Ammon's horn (tissue), 1 donor: ENCODE measurements at regions not wholly inside any gene's neighbourhood (a gene's known extent, or its start where the extent isn't known, plus 50 kb on each side); places are given as distances from the start of the nearest gene placed in this dataset.
"Not testable (repeated sequence)": the region's sequence is repeated elsewhere in the genome, so short reads cannot be mapped to it uniquely, and the experiment has no call there.

ENCODE experiments used
- DNase-seq: peaks from one replicate; pipeline ENCODE4 v3.0.0-alpha.2; 2016; ENCODE audit warnings: low spot score

DNA sequence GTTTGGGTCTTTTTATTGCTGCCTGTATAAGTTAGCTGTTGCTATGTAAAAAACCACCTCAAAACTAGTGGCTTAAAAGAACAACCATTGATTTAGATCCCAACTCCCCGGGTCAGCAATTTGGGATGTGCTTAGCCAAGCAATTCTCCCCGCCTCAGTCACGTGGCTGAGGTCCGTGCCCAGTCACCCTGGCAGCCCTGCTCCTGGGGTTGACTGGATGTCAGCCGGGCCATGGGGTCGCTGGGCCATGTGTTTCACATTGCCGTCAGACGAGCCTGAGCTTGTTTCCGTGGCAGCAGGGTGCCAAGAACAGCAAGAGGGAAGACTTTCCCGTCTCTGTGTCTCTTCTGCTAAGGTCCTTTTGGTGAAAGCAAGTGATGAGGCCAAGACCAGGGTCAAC, 345.7 kb upstream of the FAT1 start:
- DNase-seq, result no peak

DNA sequence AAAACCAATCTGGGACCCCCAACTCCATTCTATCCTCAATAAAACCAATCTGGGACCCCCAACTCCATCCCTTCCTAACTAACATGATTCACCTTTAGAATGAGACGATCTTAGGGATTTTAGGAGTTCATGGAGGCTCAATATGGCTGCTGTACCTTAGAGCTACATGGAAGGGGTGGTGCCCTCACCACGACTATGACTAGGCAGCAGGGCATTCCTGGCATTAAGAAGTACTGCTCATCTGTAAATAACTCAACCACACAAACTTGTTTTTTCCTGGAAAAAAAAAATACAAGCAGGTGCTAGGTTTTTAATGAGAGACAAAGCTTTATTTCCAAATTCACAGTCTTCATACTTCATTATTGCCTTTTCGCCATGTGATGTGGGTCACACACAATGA, 346.5 kb upstream of the FAT1 start:
- DNase-seq, result no peak

DNA sequence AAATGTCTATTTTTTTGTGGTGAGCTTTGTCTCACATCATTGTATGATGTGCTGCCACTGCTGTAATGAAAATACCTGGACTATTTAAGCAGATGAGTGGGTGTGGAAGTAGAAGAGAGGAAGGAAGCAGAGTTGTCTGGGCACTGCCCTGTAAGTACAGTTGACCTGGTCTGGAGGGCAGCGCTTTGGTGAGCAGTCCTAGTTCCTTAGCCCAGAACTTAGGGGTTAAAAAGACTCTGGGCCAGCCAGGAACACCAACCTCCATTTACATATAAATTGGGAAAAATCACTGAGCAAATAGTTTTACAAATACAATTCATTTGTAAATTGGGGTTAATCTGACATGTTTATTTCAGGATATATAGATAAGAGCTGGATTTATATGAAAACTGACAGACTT, 347.1 kb upstream of the FAT1 start:
- no peak for DNase-seq

DNA sequence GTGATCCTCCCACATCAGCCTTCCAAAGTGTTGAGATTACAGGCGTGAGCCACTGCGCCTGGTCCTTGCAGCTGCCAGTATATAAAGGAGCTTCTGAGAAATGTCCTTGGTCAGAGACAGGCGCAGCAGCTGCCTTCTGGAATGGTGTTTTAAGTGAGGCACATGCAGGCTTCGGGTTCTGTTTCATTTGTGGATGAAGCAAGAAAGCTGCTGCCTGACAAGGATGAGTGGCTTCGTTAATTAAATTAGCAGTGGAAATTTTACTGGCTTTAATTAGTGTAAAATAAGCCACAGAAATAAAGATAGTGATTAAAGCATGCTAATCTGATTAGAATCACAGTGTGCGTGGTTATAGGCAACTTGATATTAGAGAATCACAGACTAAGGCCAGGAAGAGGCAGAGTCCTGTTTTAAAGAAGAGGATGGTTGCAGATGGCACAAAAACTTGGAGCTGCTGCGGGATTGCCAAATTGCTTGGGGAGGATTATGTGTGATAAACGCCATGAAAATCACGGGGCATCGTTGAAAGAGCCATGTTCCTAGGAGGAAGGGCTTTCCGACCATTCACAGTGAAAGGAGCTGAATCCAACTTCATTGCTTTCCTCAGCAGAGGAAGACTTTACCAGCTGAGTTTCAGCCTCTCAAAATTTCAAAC, 348.4 kb upstream of the FAT1 start:
- no peak for DNase-seq

DNA sequence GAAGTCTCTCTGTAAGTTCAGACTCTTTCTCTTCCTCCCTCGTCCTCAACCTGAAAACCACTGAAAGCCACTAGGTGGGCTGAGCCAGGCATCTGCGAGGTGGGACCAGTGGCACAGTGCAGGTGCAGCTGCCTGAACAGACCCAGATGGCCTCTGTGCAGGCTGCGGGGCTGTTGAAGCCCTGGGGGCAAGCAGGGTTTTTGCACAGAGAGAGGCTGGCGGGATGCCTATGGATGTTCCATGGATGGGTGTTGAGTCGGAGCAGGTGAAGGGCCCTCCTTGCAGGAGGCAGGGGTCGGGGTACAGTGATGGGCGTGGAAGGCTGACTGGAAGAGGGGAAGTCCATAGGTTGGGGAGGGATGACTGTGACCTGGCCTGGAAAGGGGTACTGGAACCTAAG, 350.2 kb upstream of the FAT1 start:
- DNase-seq, result no peak

DNA sequence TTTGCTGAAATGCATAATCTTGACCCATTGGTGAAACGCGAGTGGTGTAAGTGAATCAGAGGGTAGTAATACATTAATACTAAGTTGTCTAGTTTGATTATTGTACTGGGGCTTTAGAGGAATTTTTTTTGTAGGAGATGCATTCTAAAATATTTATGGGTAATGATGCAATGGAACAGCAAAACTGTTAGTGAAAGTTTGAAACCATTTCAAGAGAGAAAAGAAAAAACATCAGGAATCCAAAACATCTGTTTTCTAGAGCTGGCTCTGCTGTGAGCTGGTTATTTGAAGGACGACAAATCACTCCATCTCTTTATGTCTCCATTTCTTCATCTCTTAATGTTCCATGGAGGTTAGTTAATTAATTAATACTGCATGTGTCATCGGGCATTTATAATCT, 351.9 kb upstream of the FAT1 start:
- DNase-seq, result no peak

DNA sequence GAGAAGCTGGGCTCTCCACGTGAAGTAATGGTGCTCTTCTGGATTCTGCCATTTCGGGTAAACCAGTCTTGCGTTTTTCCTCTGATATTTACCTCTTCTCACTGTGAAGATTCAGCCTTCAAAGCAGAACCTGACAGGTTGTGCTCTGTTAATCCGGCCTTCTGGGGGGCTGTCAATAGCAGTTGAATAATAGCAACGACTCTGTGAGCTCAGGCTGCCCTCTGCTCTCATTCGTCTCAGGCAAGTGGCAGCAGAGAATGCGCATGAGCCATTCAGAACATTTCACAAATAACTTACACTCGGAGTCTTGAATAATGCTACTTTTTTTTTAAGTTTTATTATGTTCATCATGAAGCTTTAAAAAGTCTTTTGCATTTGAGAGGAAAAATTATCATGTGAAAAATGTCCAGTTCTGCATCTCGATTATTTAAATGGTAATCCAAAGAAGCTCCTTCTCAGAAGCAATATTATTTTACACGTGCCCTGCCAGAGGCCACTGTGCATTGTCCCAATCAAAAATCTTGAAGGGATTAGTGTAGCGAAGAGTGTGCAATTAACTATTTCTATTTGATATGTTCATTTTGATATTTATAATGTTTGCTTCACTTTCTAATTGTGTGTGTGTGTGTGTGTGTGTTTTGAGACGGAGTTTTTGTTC, 354.2 kb upstream of the FAT1 start:
- no peak for DNase-seq

DNA sequence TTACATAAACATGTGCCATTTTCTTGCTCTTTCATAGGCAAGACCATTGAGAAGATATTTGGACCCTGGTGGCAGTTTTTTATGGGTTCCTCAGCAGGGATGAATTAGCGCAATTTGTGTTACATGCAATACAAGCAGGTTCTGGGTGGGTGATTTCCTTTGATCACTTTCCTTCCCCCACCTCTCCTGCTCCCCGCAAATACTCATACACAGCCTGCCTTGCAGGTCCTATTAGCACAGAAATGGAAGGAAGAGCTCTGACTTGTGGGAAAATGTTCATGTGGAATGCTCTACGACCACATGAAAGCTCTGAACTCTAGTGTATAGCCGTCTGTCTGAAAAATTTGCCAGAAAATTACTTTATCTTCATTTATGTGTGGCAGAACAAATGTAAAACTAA, 361.0 kb upstream of the FAT1 start:
- DNase-seq, result no peak

DNA sequence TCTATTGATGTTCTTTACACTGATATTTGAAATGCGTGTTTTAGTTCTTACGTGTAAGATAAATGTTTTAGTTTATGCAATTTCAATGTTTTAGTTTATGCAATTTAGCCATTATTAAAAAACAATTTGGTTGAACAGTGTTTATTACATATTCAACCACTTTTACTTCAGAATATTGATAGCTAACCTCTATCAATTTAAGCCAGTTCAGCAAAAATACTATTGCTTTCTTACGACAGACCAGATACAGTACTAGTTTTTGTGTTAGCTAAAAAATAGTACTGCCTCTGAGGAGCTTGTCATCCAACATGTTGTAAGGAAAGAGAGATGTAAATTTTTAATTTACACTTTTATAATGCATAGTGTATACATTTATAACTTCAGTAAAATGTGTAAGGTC, 361.7 kb upstream of the FAT1 start:
- DNase-seq, result no peak

DNA sequence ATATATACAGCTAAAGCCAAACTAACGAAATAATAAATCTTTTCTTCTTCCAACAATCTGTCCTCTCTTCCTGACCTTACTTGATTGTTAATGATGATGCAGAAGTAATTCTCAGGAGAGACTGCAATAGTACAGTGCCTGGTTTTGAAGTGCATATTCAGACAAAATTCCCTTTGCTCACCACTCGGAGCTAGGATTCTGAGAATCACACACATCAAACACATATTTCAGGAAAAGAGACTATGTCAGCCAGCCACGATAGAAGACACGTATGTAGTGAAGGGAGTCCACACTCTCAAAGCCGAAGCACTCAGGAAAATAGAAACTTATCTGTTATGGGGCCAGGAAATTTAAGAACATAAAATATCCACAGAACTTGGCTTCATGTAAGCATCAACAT, 362.5 kb upstream of the FAT1 start:
- DNase-seq, result no peak

DNA sequence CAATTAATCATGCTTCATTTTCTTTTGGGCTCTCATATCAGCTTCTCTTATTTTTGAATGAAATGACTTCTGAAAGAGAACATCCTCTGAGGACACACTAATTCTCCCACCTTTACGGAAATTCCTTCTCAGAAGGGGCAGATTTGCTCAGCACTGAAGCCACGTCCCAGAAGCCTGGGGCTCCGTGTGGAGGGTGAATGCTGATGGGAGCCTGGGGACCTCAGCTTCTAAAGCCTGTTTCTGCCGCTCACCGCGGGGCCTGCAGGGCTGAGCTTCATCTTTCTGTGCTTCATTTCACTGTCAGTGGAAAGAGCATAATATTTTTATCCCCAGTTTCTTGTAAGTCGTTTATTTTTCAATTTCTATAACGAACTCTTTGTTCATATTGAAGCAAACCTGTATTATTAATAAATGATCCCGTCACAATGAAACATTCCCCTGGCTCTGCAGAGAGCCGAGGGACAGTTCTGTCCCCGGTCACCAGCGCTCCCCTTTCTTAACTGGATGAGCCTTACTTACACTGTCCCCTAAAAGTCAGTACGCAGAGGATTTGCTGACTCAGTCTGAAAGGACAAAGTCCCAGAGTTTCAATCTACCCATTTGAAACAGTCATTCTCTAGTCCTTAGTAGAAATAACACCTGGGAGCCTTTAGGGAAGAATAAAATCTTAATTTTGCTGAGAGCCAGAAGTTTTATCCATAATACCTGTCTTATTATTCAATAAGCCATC, 364.6 kb upstream of the FAT1 start:
- DNase-seq, result no peak

DNA sequence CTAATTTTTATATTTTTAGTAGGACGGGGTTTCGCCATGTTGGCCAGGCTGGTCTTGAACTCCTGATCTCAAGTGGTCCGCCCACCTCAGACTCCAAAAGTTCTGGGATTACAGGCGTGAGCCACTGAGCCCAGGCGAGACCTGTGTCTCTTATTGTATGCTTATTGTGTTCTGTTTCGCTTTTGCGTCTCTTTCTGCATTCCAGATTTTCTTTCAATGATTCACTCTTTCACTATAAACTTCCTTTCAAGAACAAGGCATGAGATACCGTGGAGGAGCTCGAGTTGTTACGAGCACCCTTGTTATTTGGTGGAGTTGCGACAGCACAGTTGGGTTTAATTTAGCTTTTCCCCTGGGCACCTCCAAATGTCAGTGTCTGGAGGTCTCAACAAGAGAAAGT, 366.7 kb upstream of the FAT1 start:
- no peak for DNase-seq

DNA sequence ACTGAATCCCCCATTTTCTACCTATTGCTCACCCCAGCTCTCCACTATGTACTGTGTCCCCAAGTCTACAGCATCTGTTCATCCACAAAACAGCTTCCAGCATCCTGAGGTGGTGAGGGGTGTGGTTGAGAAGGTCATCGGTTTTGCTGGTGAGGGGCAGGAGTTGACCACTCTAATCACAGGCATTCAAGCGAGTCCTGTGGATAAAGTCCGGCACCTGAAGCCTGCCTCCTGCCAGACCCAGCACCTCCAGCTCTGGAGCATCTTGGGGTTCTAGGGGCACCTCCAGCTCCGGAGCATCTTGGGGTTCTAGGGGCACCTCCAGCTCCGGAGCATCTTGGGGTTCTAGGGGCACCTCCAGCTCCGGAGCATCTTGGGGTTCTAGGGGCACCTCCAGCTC, 367.2 kb upstream of the FAT1 start:
- not testable (repeated sequence) for DNase-seq

DNA sequence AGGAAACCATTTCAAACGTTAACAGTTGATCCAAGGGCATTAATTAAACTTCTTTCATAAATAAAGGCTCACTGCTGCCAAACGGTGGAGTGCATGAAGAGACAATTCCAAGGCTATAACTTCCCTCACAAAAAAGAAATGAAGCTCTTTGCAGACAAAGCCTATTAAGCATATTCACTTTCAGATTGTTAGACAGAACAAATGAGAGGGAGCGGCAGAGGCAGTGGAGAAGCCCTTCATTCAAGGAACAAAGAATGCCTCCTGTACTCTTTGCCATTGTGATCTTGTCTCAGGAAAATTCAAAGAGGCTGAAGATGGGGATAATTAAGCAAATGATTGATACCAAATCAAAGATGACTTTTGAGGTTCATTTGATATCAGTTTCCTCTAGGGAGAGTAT, 370.5 kb upstream of the FAT1 start:
- no peak for DNase-seq

DNA sequence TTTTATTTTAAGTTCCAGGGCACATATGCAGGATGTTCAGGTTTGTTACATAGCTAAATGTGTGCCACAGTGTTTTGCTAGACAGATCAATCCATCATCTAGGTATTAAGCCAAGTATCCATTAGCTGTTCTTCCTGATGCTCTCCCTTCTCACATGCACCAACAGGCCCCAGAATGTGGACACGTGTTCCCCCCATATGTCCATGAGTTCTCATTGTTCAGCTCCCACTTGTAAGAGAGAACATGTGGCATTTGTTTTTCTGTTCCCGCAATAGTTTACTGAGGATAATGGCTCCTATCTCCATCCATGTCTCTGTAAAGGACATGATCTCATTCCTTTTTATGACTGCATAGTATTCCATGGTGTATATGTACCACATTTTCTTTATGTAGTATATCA, 374.8 kb upstream of the FAT1 start:
- DNase-seq, result no peak

DNA sequence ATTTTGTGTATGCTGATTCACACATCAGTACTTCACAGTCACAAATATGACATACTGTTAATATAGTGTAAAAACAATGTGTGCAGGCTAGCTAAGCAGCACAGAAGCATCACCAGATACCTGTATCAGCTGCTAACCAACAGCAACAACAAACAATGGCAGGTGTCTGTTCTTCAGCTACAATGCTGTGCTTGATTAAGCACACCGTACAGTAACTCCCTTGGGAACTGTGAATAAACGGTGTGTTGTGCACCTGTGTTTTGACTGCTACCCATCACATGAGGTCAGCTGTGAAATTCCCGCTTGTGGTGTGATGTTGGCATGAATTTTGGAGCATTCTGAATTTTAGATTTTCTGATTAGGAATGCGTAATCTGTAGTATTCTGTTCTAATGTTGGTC, 379.7 kb upstream of the FAT1 start:
- no peak for DNase-seq

DNA sequence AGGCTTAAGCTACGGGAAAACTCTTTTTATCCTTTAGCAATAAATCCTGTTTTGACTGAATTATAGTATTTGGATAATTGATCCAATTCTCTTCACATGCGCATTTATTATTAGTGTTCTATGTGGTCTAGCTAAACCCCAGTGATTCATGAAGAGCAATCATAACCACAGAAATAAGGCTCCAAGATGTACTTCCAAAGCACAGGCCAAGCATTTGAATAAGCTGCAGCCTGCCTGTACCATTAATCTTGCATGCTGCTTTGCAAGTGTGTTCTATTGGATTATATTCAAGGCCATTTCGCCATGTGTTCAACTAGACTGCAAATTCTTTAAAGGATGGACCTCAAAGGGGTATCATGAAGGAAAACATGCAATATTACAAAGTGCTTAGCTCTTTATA, 385.2 kb upstream of the FAT1 start:
- DNase-seq, result no peak

DNA sequence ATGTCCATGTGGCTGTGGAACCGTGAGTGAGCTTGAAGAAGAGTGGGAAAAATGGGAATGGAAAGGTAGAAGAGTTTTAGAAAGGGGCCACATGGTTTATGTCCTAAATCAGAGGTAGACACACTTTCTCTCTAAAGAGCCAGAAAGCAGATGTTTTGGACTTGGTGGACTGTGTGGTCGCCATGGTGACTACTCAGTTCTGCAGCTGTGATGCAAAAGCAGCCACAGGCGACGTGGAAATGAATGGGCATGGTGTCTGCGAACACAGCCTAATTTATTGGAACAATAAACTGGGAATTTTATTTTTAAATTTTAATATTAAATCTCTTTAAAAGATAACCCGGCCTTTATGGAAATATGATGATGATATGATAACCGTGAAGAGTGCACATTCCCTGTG, 386.0 kb upstream of the FAT1 start:
- no peak for DNase-seq

DNA sequence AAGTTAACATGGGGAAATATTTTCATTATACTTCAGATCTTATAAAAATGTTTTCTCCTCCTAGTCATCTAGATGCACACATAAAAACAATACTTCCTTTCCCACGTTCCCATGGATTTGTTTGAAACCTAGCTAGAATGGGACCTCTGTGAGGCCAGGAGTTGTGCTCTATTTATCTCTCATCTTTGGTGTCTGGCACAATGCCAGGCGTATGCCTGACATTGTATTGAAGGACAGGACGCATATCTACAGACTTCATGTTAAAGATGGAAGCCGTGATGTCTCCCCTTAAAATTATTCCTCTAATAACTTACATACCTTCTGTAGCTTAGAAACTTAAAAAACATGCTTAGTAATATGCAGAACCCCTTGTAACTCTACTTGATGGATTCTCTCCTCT, 394.5 kb upstream of the FAT1 start:
- no peak for DNase-seq

DNA sequence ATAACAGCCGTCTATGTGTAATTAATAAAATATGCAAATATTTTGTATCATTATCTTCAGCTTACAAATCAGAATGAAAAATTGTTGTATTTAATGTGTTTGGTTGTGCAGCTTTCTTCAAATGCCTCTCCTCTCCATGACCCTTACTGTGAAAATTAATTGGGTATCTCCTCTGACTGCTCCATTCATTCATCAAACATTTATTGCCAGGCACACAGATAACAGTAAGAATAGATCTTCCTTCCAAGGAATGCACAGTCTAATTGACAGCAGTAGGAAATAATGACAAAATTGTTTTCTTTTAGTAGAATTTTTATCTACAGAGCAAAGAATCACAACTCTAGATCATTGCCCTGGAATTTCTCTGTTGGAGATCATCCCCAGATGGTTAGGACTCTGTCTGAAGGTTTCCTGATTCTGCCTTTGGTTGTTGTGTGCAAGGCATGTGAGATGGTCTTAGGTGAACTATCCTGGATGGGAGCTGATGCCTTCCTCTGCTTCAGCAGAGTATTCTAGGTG, 395.0 kb upstream of the FAT1 start:
- DNase-seq, result no peak

DNA sequence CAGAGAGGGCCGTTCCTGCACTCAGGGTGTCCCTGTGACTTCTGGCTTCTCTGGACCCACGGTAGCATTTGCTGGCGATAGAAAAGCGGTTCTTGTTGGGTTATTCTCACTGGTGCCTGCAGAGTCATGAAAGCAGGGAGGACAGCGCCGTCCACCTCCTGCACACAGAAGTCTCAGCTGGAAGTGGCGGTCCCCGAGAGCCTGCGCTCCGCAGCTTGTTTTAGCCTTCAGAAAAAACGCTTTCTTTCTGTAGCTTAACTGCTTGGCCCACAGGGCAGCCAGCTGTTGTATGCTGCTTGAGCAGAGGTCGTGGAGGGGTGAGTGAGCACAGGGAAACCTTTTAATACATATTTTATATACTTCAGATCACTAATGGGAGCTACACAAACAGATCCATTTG, 400.7 kb upstream of the FAT1 start:
- DNase-seq, result no peak

DNA sequence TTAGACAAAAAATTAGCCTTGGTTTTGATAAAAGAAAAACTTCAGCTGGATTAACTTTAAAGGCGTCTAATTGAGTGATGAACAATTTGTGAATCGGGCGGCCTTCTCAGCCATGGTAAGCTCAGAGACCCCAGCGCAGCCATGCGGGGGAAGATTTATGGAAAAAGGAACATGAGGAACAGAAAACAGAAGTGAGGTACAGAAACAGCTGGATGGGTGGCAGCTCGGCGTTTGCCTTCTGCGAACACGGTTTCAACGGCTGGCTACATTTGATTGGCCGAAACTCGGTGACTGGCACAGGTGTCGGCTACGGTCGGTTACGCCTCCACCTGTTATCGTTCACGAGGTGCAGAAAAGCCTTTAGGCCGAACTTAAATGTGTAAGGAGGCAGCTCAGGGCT, 401.4 kb upstream of the FAT1 start:
- no peak for DNase-seq

DNA sequence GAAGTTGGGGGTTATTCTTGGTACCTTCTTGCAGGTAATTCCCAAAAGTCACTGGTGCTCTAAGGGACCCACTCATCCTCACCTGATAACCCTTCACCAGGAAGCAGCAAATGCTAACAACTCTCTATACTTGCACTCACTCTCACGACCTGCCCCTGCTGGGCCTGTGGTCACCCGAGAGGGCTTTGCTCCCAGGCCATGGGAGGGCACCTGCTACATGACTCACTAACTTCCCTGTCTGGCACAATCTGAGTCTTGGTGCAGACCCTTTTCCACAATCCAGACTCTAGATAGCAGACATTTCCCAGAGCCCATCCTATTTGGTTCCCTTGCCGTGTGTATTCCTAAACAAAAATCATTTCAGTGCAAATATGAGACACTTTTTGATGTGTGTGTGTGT, 403.8 kb upstream of the FAT1 start:
- DNase-seq, result no peak
